ENCODE measurements at regions not wholly inside any gene's neighbourhood (a gene's known extent, or its start where the extent isn't known, plus 50 kb on each side); places are given as distances from the start of the nearest gene placed in this dataset.

DNA sequence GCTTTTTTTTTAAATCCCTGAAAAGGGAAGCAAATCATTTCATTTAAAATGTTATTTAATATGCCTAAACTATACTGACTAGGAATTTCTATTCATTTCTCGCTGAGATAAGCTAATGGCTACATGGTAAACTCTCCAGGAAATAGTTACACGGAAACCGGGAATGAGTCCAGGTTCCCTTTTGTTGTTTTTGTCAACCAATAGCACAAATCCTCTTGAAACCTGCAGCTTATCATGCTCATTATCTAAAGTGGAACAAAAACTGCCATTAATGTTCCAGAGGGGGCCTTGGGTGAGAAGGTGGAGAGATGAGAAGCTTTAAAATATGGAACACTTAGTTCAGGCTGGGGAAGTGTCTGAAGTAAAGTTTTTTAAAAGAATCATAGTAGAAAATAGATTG lies 113.5 kb upstream of the ALCAM start:
- POLR2A ChIA-PET: no interaction called here
- CTCF ChIA-PET: no interaction called here
- Histone ChIP-seq H3K36me3 (ENCODE audit: control insufficient read depth, insufficient read depth, low read length) (no peaks in the 10 kb centered on the region), H3K4me3 (ENCODE audit: low read depth, low read length) (no peak overlapping the region), H3K27me3 (ENCODE audit: control insufficient read depth, insufficient read depth, low read length) (no peaks in the 10 kb centered on the region)
- no peak for DNase-seq (ENCODE audit: low read depth)
- TF ChIP-seq, protein P1, sequence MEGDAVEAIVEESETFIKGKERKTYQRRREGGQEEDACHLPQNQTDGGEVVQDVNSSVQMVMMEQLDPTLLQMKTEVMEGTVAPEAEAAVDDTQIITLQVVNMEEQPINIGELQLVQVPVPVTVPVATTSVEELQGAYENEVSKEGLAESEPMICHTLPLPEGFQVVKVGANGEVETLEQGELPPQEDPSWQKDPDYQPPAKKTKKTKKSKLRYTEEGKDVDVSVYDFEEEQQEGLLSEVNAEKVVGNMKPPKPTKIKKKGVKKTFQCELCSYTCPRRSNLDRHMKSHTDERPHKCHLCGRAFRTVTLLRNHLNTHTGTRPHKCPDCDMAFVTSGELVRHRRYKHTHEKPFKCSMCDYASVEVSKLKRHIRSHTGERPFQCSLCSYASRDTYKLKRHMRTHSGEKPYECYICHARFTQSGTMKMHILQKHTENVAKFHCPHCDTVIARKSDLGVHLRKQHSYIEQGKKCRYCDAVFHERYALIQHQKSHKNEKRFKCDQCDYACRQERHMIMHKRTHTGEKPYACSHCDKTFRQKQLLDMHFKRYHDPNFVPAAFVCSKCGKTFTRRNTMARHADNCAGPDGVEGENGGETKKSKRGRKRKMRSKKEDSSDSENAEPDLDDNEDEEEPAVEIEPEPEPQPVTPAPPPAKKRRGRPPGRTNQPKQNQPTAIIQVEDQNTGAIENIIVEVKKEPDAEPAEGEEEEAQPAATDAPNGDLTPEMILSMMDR (IDR thresholded peaks at IDR 0.05; ENCODE audit: insufficient read depth, low read depth, low read length): no peak

DNA sequence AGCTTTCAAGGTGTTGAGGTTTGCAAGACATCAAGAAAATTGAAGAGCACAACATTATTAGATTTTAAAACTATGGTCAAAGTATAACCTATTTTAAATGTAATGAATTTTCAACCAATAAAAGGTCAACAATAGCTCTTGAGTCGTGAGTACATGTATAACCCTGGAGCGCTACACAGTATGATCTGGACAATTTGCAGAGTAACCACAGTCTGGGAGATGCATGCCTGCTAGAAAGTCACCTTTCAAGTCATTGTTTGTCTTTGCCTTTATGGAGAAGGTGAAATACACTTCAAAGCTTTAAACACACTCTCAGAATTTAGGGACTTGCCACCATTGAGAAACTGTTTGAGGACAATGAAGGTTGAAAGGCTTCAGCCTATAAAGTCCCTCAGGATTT lies 112.6 kb upstream of the ALCAM start:
- CTCF ChIA-PET: interaction anchor here (1.3 kb wide), 1 partner anchor 50 kb away, joined by 3 read pairs; no protein-coding TSS in a partner anchor
- no peaks in the 10 kb centered on the region for H3K27me3 ChIP-seq (ENCODE audit: control insufficient read depth, insufficient read depth, low read length)
- TF ChIP-seq, protein P1 (IDR thresholded peaks at IDR 0.05; ENCODE audit: insufficient read depth, low read depth, low read length): no peak
- no peak for DNase-seq (ENCODE audit: low read depth)
- POLR2A ChIA-PET: no interaction called here
- H3K36me3 ChIP-seq (ENCODE audit: control insufficient read depth, insufficient read depth, low read length): no peaks in the 10 kb centered on the region
- H3K4me3 ChIP-seq (ENCODE audit: low read depth, low read length): no peak overlapping the region

DNA sequence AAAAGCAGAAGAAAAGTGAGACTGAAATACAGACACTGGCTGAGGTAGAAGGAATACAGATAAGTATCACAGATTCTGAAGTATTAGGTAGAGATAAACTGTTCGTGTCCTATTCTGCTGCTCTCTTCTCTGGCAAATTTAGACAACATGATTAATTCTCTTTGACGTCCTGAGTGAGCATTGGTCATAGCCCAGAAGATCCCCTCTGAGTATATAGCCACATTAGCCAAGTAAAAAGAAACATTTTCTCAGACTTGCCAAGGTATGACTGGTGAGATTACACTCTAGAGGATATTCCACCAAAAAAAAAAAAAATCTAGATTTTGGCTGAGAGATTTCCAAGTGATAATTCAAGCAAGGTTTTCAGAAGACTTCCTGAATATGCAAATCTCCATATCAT lies 111.4 kb upstream of the ALCAM start:
- no peak for DNase-seq (ENCODE audit: low read depth)
- no peak overlapping the region for H3K4me3 ChIP-seq (ENCODE audit: low read depth, low read length)
- H3K36me3 ChIP-seq (ENCODE audit: control insufficient read depth, insufficient read depth, low read length): no peaks in the 10 kb centered on the region
- ChIA-PET POLR2A (no interaction called here), CTCF (interaction anchor here (1.3 kb wide), 1 partner anchor 51 kb away, joined by 3 read pairs; no protein-coding TSS in a partner anchor)
- no peaks in the 10 kb centered on the region for H3K27me3 ChIP-seq (ENCODE audit: control insufficient read depth, insufficient read depth, low read length)
- TF ChIP-seq, protein P1 (IDR thresholded peaks at IDR 0.05; ENCODE audit: insufficient read depth, low read depth, low read length): no peak

DNA sequence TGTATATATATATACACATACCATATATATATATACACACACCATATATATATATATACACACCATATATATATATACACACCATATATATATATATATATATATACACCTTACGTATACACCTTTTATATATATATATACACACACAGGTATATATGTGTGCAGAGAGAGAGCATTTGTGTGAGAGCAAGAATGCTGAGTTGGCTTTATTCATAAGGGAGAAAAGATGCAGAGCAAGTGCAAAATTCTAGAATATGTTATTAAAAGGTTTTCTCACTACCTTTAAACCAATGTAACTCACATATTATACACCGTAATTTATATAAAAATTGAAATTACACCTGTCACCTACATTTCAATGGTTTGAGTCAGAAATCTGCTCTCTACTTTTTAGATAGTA lies 107.2 kb upstream of the ALCAM start:
- CTCF ChIA-PET: no interaction called here
- POLR2A ChIA-PET: no interaction called here
- TF ChIP-seq, protein P1 (IDR thresholded peaks at IDR 0.05; ENCODE audit: insufficient read depth, low read depth, low read length): no peak
- DNase-seq (ENCODE audit: low read depth): no peak
- Histone ChIP-seq H3K36me3 (ENCODE audit: control insufficient read depth, insufficient read depth, low read length) (no peaks in the 10 kb centered on the region), H3K4me3 (ENCODE audit: low read depth, low read length) (no peak overlapping the region), H3K27me3 (ENCODE audit: control insufficient read depth, insufficient read depth, low read length) (no peaks in the 10 kb centered on the region)

DNA sequence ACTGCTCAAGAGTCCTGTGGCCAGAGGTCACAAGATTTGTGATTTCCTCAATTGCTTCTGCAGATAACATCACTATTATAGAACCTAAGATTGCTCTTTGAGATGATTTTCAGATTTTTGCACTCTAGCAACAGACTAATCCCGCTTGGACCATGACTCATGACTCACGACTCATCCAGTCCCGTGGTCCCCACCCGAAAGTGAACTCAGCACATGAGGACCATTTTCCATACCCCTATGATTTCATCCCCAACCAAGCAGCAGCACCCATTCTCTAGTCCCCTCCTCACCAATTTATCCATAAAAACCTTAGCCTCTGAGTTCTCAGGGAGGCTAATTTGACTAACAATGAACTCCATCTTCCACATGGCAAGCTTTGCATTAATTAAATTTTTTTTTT lies 106.3 kb upstream of the ALCAM start:
- POLR2A ChIA-PET: no interaction called here
- no peaks in the 10 kb centered on the region for H3K27me3 ChIP-seq (ENCODE audit: control insufficient read depth, insufficient read depth, low read length)
- CTCF ChIA-PET: no interaction called here
- no peak overlapping the region for H3K4me3 ChIP-seq (ENCODE audit: low read depth, low read length)
- no peaks in the 10 kb centered on the region for H3K36me3 ChIP-seq (ENCODE audit: control insufficient read depth, insufficient read depth, low read length)
- TF ChIP-seq, protein P1 (IDR thresholded peaks at IDR 0.05; ENCODE audit: insufficient read depth, low read depth, low read length): no peak
- DNase-seq (ENCODE audit: low read depth): no peak

All from BJ (cell line).